ENCODE measurements at regions not wholly inside any gene's neighbourhood (a gene's known extent, or its start where the extent isn't known, plus 50 kb on each side); places are given as distances from the start of the nearest gene placed in this dataset.

DNA sequence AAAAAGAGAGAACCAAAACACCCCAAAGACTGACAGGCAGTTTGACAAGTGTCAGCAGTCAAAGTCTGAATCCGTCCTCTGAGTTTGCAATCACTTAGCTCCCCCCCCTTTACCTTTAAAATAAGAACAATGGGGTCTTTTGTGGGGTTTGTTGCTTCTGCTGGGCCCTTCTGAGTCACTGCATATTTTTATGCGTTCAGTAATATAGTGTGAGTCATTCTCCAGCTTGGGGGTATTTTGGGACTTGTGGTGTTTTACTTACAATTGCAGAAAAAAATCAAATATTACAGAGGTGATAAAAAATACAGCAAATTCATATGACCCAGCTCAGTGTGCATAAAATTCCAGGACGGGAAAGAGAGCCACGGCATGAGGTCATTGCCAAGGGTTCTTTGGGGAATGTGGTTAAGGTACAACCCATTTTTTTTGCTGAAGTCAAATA, 120.1 kb downstream of the CYLD start:
- no peak for DNase-seq (ENCODE audit: extremely low read depth in 1 of 11, low read depth in 9 of 11, low spot score in 4 of 11)

- no peak for DNase-seq (ENCODE audit: extremely low read depth in 1 of 11, low read depth in 9 of 11, low spot score in 4 of 11)
Measured at GRCh38 chr16:50861451-50861850, 119.6 kb downstream of the CYLD start.

DNA sequence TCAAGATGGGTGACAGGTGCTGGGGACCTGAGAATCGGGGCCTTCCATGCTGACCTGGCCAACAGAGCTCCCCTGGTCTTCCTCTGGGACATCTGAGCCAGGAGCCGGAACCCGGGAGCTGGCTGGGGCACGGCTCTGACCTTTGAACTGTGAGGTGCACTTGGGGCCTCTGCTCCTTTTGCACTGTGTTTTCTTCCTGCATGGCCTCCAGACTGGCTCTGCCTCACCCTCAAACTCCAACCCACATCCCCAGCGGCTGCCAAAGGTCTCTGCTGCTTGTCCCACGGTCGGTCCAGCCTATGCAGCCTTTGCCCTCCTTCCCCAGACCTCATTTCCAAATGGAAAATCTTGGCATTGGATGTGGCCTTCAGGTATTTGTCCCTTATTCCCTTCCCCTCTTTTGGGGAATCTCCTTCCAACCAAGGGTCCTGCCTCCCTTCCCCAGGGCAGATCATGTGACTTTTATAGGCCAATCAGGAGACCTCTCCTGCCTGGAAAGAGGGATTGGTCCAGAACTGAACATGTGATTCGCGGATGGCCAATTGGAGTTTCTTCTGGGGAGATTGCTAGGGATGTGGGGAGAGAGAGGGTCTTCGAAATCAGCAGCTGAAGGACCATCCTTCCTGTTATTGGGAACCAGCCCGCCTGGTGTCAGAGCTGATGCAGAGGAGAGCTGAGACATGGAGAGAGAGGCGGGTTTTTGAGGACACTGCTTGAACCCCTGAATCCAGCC, 117.9 kb downstream of the CYLD start:
- no peak for DNase-seq (ENCODE audit: extremely low read depth in 1 of 11, low read depth in 9 of 11, low spot score in 4 of 11)

DNA sequence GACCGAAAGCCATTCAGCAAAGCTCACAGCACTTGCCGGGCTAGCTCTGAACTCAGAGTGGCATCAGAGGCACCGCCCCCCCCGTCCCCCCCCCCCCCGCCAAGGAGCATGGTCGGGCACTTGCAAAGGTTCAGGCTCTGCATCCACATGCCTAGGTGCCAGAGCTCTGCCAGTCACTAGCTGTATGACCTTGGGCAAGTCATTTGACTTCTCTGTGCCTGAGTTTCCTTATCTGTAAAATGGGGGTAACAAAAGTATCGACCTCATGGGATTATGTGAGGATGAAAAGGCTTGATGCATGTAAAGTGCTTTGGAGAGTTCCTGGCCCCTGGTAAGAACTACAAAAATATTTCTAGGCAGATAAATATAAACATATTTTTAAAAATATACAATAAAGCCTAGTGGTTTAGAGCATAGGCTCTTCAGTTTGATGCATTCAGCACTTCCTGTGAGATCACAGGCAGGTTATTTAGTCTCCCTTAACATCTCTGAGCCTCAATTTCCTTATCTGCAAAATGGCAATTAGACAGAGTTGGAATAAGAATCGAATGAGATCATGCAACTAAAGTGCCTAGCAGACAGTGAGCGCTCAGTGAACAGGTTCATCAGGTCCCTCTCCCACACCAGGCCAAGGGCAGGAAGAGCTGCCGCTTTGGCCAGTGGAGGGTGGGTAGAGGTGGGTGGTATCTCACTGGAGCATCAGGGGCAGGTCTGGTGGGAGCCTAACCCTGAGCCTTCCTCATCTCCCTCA, 117.2 kb downstream of the CYLD start:
- no peak for DNase-seq (ENCODE audit: extremely low read depth in 1 of 11, low read depth in 9 of 11, low spot score in 4 of 11)

- DNase-seq (ENCODE audit: extremely low read depth in 1 of 11, low read depth in 9 of 11, low spot score in 4 of 11), result no peak
Measured at GRCh38 chr16:50858376-50858775, 116.5 kb downstream of the CYLD start.

- no peak for DNase-seq (ENCODE audit: extremely low read depth in 1 of 11, low read depth in 9 of 11, low spot score in 4 of 11)
Measured at GRCh38 chr16:50857881-50858280, 116.0 kb downstream of the CYLD start.

DNA sequence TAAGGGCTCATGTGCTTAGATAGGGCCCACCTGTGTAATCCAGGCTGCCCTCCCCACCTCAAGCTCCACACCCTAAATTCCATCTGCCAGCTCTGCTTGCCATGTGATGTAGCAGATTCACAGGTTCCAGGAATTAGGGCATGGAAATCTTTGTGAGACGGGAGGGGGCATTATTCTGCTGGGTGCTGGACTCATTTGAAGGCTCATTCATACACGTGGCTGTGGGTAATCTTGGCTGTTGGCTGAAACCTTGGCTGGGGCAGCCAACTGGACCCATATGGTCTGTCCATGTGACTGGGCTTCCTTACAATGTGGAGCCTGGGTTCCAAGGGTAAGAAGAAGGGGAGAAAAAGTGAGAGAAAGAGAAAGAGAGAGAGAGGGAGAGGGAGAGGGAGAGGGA, 115.1 kb downstream of the CYLD start:
- DNase-seq (ENCODE audit: extremely low read depth in 1 of 11, low read depth in 9 of 11, low spot score in 4 of 11), result no peak

GRCh38 chr16:50853329-50853728, 111.4 kb downstream of the CYLD start:
- no peak for DNase-seq (ENCODE audit: extremely low read depth in 1 of 11, low read depth in 9 of 11, low spot score in 4 of 11)

All from renal cortex interstitium (tissue), 11 donors.